HG03064 (cell line): ENCODE measurements at regions not wholly inside any gene's neighbourhood (a gene's known extent, or its start where the extent isn't known, plus 50 kb on each side); places are given as distances from the start of the nearest gene placed in this dataset.

Experiments
- ATAC-seq: cut with Tn5 transposase; IDR thresholded peaks from one replicate; pipeline ENCODE4 v1.9.1; 2021; ENCODE audit warnings: low read depth; ENCODE audit not compliant: unreplicated experiment

DNA sequence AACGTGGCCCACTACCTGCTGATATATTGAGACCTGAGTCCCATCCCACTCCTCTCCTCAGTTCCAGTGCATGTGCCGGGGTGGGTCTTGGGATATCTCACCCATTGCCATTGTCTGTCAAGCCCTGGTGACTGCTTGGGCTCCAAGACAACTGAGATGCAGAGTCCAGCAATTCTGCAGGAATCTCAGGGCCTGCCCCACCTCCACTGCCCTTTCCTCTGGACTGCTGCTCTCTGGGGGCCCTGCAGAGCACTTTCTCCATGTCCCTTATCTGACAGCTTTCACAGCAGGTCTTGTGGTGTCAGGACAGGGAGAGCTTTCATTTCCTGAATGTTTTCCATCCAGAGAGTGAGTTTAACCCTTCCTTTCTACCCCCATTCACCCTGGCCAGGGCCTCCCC, 152.9 kb downstream of the ARL4C start:
- ATAC-seq: no peak

DNA sequence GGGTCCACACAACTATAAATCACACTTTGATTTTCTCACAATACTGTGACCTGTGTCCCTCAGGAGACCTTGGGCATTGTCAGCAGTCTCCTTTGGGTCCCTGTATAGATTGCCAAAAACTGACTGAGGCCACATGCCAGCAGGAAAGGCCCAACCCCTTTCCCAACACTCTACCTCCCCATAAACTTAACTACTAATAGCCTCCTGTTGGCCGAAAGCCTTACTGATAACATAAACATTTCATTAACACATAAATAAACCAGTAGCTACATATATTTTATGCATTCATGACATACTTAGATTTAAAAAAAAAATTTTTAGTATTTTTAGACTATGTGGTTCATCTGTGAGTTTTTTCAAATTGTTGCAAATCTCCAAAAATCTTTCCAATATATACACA, 153.5 kb downstream of the ARL4C start:
- ATAC-seq: no peak

DNA sequence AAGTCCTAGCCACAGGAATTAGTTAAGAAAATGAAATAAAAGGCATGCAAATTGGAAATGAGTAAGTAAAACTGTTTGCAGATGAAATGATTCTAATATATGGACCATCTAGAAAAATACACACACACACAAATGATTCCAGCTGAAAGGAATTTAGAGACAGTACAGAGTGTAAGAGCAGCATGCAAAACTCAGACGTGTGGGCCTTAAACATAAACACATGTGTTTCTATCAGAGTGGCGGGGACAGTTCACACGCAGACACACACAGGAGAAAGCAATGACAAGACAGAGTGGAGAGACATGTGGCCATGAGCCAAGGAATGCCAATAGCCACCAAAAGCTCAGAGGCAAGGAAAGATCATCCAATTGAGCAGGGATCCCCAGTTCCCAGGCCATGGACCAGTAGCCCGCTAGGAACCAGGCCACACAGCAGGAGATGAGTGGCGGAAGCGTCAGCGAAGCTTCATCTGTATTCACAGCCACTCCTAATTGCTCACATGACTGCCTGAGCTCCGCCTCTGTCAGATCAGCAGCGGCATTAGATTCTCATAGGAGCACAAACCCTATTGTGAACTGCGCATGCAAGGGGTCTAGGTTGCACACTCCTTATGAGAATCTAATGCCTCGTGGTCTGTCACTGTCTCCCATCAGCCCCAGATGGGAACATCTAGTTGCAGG, 155.4 kb downstream of the ARL4C start:
- no peak for ATAC-seq

DNA sequence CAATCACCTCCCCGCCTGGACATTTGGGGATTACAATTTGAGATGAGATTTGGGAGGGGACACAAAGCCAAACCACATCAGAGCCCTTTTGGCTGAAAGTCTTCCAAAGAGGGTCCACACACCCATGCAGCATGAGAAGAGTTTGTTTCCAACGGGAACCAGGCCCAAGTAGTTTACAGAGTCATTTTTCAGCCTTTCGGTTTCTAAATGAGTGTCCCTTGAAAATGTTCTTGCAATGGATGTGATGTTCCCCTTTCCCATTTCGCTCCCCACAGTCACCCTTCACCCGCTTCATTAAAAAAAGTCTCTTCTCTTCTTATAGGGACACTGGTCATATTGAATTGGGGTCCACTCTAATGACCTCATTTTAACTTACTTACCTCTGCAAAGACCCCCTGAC, 157.4 kb downstream of the ARL4C start:
- ATAC-seq: no peak

DNA sequence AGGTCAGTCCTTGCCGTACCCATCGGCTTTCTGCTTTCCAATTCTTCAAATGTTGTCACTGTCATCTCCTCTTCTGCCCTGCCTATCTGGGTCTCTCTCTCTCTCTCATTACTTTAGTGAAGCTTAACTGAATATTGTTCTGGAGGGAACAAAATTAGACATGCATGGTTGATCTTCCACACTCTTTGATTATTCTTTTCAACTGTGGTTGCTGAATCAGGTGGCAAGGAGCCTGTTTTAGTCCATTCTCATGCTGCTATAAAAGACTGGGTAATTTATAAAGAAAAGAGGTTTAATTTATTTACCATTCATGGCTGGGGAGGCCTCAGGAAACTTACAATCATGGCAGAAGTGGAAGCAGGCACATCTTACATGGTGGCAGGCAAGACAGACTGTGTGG, 157.9 kb downstream of the ARL4C start:
- no peak for ATAC-seq

DNA sequence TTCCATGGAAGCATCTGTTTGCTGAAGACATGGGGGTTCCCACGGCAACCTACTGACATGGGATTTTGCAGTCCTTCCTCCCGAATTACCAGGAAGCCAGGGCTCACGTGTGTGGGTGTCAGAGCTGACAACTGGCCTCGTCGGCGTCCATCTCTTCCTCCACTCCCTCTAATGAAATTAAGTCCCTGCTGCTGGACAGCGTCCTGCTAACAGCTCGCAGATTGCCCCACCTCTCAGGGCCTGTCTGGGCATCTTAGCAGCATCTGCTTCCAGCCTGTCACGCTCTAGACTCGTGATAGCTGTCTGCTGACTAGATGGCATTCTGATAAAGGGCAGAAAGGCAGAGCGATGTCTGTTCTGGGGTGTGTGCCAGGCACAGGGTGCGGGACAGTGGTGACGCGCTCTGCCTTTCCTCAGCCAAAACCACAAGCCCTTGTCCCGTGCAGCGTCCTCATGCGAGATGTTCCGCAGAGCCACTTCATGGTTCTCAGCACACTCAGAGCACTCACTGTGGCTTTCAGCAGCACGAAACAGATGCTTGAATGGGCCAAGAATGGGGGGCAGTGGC, 161.1 kb downstream of the ARL4C start:
- ATAC-seq: no peak

DNA sequence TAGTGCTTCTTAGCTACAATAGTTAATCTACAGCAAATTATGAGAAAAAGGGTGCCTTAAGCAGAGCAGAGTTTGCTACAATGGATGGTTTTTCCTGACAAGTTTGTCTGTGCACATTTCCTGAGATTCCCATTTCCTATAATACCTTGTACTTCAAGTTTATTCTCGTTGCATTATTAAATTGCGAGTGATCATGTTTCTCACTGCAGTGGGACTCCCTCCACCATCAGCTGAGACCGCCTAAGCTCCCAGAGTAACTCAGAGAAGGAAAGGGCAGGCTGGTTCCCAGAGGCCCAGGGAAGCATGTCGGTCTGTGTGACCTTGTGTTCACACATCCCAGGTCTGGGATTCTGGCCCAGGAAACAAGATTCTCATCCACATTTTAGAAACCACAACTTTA, 162.1 kb downstream of the ARL4C start:
- ATAC-seq: no peak

DNA sequence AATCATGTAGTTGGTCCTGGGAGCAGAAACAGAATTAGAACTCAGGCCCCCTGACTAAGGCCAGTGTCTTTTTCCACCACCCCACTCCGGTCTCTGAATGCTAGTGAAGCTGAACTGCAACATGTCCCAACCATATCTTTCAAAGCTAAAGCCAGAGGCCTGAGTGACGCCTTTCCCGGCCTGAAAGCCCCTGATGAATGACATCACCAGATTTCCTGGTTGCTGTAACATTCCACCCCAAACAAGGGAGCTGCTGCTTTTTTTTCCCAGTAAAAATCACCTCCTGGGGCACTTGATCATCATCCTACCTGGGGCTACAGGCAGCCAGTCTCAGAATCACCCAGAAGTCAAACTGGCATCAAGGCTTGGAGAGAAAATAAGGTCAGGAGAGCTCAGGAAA, 162.7 kb downstream of the ARL4C start:
- no peak for ATAC-seq

DNA sequence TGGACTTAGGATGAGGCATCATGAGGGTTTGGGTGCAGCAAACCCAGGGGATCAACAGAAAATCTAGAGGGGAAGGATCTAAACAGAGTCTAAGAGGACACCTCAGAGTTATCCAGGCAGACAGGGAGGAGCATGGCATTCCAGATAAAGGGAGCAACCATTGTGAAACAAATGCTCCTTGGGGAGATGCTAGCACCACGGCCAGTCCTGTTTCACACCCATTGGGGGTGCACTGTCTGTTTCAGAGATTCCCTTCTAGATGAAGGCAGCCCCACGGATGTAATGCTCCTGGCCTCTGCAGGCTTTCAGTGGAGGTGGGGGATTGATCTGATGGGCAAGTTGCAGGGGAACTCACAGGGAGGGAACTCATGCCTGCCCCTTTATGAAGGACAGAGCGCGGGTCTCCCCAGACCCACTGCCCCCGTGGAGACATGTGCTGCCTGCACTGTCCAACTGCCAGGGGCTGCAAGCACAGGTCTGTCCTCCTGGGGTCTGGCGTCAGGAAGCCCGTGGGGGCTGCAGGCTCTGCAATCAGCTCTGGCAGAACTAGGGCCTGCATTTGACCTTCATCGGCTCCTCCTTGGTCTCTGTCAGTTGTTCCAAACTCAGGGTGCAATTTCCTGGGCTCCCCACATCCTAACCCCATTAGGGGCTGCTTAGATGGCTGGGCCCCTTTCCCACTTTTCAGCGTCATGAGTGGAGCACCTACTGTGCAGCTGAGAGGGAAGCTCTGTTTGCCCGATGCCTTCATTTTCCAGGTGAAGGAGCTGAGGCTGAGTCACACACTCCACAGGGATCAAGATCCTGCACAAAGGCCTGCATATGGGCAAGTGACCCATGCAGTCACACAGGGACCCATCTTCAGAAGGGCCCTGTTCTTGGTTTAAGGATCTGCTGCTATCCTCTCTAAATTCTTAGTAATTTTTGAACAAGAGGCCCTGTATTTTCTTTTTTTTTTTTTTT, 163.4 kb downstream of the ARL4C start:
- no peak for ATAC-seq

DNA sequence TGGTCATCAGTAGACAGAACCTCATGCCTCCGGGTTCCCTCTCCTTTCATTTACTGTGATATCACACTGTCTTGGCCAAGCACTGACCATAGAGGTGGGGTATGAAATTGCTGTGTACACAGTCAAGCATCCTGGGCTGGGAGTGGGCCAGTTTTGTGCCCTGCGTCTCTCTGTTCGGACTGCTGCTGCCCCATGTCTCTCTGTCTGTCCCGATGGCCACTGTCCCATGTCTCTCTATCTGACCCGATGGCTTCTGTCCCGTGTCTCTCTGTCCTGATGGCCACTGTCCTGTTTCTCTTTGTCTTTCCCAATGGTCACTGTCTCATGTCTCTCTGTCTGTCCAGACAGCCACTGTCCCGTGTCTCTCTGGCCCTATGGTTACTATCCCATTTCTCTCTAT, 164.9 kb downstream of the ARL4C start:
- no peak for ATAC-seq

DNA sequence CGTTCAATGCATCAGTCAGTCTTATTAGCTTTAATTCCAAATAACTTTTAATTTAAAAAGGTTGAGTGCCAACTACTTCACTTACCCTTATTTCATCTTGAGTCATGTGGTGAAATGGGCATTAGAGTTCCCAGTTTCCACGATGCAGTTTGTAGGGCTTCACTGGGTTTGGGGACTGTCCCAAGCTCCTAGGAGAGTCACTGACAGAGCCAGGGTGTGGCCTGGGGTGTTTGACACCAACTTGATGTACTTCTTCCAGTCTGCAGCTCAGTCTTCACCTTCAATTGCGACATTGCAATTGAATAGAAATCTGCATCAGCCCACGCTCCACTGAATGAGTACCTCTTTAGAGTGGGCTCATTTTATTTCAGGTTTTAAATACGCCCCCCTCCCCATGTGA, 165.3 kb downstream of the ARL4C start:
- ATAC-seq: no peak

DNA sequence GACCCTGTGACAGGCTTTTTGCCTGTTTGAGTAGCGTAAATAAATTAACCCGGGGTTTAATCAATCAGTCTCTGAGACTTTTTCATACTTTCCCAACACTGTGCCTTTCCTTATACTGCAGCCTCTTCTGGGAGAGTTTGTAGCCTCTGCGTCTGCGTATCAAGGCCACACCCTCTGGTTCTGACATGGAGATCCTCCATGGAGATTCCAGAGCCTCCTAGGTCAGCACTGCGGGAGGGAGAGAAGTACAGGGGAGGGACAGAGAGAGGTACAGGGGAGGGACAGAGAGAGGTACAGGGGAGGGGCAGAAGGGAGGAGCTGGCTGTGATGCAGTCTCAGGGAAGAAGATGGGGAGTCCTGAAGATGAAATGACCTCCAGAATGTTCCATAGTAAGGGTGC, 166.0 kb downstream of the ARL4C start:
- no peak for ATAC-seq

DNA sequence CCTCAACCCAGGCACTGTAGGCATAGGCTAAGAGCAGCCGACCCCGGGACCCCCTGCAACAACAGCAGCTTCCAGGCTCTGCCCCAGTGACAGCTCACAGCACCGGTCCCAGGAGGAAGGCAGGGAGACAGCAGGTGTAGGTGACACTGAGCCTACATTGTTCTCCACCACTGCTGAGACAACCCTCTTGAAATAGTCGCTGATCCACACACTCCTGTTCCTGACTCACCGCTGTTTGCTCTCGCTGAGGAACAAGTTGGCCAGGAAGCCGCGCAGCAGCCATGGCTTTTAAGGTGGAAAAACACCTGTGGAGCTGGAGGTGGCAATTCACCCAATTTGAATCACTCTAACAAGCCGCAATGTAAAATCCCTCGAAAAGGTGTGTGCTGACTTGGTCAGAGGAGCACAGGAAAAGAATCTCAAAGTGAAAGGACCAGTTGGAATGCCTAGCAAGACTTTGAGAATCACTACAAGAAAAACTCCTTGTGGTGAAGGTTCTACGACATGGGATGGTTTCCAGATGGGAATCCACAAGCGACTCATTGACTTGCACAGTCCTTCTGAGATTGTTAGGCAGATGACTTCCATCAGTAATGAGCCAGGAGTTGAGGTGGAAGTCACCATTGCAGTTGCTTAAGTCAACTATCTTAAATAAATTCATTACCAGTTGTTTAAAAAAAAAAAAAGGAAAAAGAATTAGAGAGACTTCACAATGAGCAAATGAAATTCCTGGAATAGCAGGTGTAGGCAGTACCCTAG, 167.5 kb downstream of the ARL4C start:
- ATAC-seq: no peak

DNA sequence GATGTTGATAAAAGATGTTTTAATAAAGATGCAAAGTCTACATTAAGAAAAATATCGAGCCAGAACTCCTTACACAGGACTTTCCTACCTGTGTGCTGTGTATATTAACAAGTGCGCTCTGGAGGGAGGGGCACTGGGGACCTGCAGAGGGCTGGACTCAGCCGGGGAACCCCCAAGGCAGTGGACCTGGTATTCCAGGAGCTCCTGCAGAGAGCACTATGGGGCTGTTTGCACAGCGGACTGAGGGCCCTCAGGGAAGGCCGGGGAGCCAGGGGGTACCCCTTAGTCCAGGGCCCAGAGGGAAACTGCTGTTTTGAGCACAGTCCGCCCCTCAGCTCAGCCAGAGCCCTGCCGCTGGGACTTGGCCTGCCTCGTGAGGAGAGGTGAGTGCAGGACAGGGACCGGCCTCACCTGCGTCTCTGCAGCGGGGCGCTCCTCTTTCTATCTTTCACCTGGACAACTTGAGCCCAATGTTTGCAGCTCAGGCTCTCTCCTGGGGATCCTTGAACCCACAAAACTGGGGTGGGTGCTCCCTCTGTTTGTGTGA, 168.4 kb downstream of the ARL4C start:
- no peak for ATAC-seq

DNA sequence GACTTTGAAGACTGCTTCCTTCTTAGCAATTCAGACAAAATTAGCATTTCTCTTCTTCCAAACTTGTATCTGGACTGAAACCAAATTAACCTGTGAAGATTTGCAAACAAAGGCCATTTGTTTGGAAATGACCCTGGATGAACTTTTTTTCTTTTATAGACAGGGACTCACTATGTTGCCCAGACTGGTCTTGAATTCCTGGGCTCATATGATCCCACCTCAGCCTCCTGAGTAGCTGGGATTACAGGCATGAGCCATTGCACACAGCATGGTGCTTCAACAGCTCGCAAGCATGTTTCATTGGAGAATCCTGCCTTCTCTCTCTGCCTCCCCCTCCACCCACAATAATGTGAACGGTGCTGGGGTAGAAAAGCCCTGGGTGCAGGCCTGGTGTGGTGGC, 170.2 kb downstream of the ARL4C start:
- no peak for ATAC-seq

DNA sequence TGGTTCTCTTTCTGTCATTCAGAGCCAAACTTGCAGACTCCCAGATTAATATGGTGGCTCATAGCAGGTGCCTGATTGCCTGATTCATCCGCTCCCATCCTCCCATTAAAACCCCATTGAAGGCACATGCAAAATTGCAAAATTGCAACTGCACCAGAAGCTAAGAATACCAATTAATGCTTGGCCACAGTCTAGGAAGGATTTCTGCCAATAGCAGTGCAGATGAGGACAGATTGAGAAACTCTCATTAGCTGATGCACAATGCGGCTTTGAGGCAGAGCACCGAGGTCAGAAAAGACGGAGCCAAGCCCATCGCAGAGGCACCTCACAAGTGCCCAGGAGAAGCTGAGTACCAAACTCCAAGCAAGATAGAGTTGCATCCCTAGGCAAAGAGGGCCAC, 172.8 kb downstream of the ARL4C start:
- ATAC-seq: no peak

DNA sequence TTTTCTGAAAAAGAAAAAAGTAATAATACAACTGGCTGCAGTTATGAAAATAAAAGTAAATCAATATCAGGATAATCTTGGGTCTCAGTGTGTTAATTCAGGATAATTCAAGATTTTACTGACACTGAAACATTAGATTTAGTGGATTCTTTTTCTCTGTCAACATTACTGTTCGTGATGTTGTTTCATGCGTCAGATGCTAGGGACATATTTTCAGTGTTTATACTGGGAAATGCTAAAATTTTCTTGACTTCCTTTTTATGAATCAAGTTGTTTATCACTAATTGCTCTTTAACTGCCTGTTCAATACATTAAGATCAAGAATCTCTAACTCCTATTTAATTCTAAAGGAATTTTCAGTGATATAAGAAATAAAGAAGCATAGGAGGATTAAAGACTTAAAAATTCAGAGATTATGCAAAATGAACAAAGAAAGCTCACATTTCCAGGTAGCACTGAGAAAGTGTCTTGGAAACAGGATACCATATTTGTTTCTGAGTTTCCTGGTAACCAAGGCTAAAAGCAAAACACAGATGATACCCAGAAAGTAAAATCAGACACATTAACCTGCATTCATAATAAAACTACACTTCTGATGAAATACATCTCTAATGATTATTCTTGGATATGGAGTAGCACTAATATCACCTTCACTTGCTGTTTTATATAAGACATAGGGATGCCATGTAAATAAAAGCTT, 174.0 kb downstream of the ARL4C start:
- ATAC-seq: no peak

DNA sequence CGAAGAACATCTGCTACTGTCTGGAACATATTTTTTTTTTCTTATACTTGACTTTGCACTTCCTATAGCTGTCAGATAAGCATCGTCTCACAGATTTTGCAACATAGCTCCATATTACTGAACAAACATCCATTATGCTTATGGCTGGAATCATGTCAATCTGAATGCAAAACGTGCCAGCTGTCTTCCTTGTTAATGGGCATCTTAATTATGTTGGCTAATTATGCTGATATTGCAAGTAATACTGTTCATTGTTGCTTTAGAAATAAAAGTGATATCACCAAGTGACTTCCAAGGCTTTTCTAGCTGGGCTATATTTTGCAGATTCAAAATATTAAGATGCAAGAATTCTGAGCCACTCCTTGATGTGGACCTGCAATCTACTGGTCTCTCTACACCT, 176.8 kb downstream of the ARL4C start:
- ATAC-seq: no peak

DNA sequence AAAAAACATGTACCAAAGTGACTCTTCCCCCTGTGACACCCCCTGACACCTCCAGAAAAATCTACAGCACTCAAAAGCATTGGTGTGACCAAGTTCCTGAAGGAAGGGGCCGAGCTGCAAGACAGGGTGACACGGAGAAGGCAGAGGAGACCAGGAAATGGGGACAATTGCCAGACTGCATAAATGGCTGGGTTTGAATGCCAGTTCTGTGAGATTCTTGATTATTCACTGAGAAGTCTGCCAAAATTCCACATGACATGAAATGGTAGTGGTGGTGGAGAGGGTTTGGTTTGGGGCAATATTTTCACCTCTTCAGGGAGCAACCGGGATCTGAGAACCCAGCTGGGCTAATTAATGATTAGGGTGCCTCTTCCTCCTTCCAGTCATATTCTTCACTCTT, 178.5 kb downstream of the ARL4C start:
- no peak for ATAC-seq

DNA sequence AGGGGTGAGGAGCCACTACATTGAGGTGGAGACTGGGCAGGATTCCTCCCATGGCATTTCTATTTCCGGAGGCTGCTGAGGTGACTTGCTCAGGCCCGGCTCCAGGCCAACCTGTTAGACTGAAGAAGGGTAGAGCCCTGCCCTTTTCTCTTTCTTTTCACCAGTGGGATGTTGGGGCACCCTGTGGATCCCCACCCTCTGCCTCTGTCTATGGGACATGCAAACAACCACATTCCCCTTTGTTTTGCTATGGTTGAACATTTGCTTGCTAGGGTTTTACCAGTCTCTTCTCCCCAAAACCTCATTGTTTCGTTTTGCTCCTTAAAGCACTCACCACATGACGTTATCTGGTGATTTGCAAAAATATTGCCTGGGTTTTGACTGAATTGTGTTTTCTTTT, 183.3 kb downstream of the ARL4C start:
- ATAC-seq: no peak
